Endothelial cell (in vitro differentiated cells): ENCODE measurements at regions not wholly inside any gene's neighbourhood (a gene's known extent, or its start where the extent isn't known, plus 50 kb on each side); places are given as distances from the start of the nearest gene placed in this dataset.

Experiments
- DNase-seq: peaks from one replicate; pipeline ENCODE4 v3.0.0; 2021; ENCODE audit warnings: low spot score
- H3K27ac Mint-ChIP-seq: one replicate; pipeline ENCODE4 v1.8.0; 2021; ENCODE audit warnings: mixed read lengths, inconsistent platforms; ENCODE audit not compliant: unreplicated experiment
- H3K27me3 Mint-ChIP-seq: one replicate; pipeline ENCODE4 v1.8.0; 2021; ENCODE audit warnings: mild to moderate bottlenecking, moderate library complexity, mixed read lengths, inconsistent platforms; ENCODE audit not compliant: unreplicated experiment
- H3K36me3 Mint-ChIP-seq: one replicate; pipeline ENCODE4 v1.8.0; 2021; ENCODE audit warnings: mild to moderate bottlenecking, low read depth, mixed read lengths, inconsistent platforms; ENCODE audit not compliant: unreplicated experiment
- H3K4me1 Mint-ChIP-seq: one replicate; pipeline ENCODE4 v1.8.0; 2021; ENCODE audit warnings: mild to moderate bottlenecking, mixed read lengths, inconsistent platforms; ENCODE audit not compliant: unreplicated experiment
- H3K4me3 Mint-ChIP-seq: one replicate; pipeline ENCODE4 v1.8.0; 2021; ENCODE audit warnings: mild to moderate bottlenecking, mixed read lengths, inconsistent platforms; ENCODE audit not compliant: unreplicated experiment
- H3K9me3 Mint-ChIP-seq: one replicate; pipeline ENCODE4 v1.8.0; 2021; ENCODE audit warnings: mixed read lengths, inconsistent platforms; ENCODE audit not compliant: unreplicated experiment
- CTCF ChIP-seq: fragments of 200-600 bp; sonication (generic); IDR thresholded peaks from one replicate; pipeline ENCODE4 v1.5.0; 2021; ENCODE audit warnings: antibody characterized with exemption; ENCODE audit not compliant: unreplicated experiment

DNA sequence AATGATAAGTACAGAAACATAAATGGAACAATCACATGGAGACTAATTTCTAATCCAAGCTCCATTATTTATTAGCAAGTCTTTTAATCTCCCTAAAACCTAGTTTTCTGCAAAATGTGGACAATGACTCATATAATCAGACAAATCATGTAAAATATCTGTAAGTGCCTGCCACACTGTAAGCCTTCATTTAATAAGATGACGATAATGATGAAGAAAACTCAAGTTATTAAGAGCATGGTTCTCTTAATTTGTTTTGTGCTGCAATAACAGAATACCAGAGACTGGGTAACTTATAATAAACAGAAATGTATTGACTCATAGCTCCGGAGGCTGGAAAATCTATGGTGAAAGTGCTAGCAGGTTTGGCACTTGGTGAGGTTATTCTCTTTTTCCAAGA, 535.3 kb upstream of the LRFN5 start:
- no peak overlapping the region for H3K27ac Mint-ChIP-seq
- H3K27me3 Mint-ChIP-seq: no peaks in the 10 kb centered on the region
- no peaks in the 10 kb centered on the region for H3K4me1 Mint-ChIP-seq
- no peak for DNase-seq
- no peaks in the 10 kb centered on the region for H3K9me3 Mint-ChIP-seq
- H3K36me3 Mint-ChIP-seq: no peaks in the 10 kb centered on the region
- no peak overlapping the region for H3K4me3 Mint-ChIP-seq
- no peak for TF ChIP-seq CTCF

DNA sequence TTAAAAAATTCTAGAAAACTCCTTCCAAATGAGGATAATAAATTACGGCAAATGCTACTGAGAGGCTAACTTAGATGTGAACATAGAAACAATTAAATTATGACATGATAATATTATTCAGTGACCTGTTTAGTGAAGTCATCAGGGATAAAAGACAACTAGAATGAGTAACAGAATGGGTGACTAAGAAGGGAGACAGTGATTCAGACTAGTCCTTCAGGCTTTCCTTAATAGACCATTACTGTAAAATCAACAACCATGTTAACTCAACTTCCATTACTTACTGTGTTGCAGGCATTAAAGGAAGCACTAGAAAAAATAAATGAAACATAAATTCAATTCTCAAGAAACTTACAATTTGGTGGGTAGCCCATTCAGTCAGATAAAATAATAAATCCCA, 543.9 kb upstream of the LRFN5 start:
- no peaks in the 10 kb centered on the region for H3K4me1 Mint-ChIP-seq
- DNase-seq: no peak
- TF ChIP-seq CTCF: no peak
- H3K27me3 Mint-ChIP-seq: no peaks in the 10 kb centered on the region
- H3K36me3 Mint-ChIP-seq: no peaks in the 10 kb centered on the region
- no peaks in the 10 kb centered on the region for H3K9me3 Mint-ChIP-seq
- H3K4me3 Mint-ChIP-seq: no peak overlapping the region
- H3K27ac Mint-ChIP-seq: no peak overlapping the region

DNA sequence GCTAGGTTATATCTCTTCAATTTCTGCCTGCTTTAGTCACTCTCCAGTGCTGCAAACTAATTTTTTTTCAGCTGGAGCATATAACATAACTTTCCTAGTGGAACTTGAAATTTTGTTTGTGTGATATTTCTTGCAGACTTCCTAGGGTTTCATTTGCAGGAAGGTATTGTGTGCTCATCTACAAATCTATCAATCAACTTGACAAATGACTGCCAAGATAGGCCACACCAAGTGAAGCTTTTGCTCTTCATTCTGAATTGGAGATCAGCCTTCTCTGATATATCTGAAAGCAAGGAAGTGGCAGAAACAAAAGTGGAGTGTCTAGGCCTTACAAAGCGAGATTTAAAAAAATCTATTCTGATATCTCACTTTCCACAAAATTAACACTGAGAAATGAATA, 551.1 kb upstream of the LRFN5 start:
- Mint-ChIP-seq H3K27ac (no peak overlapping the region), H3K27me3 (peaks cover 2% of the 10 kb centered on the region), H3K4me1 (no peaks in the 10 kb centered on the region), H3K36me3 (no peaks in the 10 kb centered on the region), H3K9me3 (no peaks in the 10 kb centered on the region), H3K4me3 (no peak overlapping the region)
- no peak for DNase-seq
- no peak for TF ChIP-seq CTCF

GRCh38 chr14:41051801-41052200, 554.9 kb upstream of the LRFN5 start:
- Mint-ChIP-seq H3K36me3 (no peaks in the 10 kb centered on the region), H3K4me1 (no peaks in the 10 kb centered on the region), H3K27me3 (no peaks in the 10 kb centered on the region), H3K9me3 (no peaks in the 10 kb centered on the region), H3K27ac (no peak overlapping the region), H3K4me3 (no peak overlapping the region)
- no peak for TF ChIP-seq CTCF
- no peak for DNase-seq

DNA sequence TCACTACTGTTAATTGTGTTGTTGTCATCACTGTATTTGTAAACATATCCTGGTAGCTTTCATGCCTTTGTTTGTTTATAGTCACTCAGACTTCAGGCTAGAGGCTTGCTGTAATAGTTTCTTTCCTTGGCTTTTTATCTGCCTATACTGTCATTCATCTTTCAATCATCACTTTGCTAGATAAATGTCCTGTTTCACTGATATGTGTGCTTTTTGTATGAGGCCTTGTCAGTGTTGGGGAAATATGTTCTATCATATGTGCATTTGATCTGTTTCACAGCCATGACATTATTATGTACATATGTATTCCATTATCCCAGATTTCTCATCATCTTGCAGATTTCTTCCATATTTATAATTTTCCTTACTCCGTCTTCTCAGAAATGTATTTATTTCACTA, 558.9 kb upstream of the LRFN5 start:
- no peak overlapping the region for H3K27ac Mint-ChIP-seq
- TF ChIP-seq CTCF: no peak

More for the DNA sequence above, 558.9 kb upstream of the LRFN5 start:
- Mint-ChIP-seq H3K9me3 (no peaks in the 10 kb centered on the region), H3K27me3 (no peaks in the 10 kb centered on the region), H3K4me3 (no peak overlapping the region), H3K4me1 (no peaks in the 10 kb centered on the region), H3K36me3 (no peaks in the 10 kb centered on the region)
- no peak for DNase-seq
